SU-DHL-6 (cell line): ENCODE measurements at regions not wholly inside any gene's neighbourhood (a gene's known extent, or its start where the extent isn't known, plus 50 kb on each side); places are given as distances from the start of the nearest gene placed in this dataset.

Experiments used
- H2AFZ ChIP-seq: fragments of 200-600 bp; sonication (generic); 2 replicates; pipeline ENCODE4 v1.6.1; 2014; ENCODE audit warnings: low read depth, mild to moderate bottlenecking, moderate library complexity, mixed read lengths, antibody characterized with exemption, low read length; ENCODE audit not compliant: severe bottlenecking
- H3F3A ChIP-seq: fragments of 200-600 bp; shearing (Covaris generic); 2 replicates; pipeline ENCODE4 v1.6.0; 2016; ENCODE audit warnings: antibody characterized with exemption, mild to moderate bottlenecking; ENCODE audit not compliant: insufficient read depth
- H3K27ac ChIP-seq: fragments of 200-600 bp; sonication (generic); 2 replicates; pipeline ENCODE4 v1.5.1; 2016; ENCODE audit warnings: low read depth, mild to moderate bottlenecking, low read length, moderate library complexity, mixed read lengths
- H3K27me3 ChIP-seq: fragments of 200-600 bp; sonication (generic), shearing (Covaris generic); 2 replicates; pipeline ENCODE4 v1.6.0; 2014; ENCODE audit warnings: mild to moderate bottlenecking, low read length
- H3K36me3 ChIP-seq: fragments of 200-600 bp; sonication (generic); 2 replicates; pipeline ENCODE4 v1.6.1; 2014; ENCODE audit warnings: mild to moderate bottlenecking, low read length, mixed read lengths
- H3K4me2 ChIP-seq: fragments of 300-600, 200-600 bp; shearing (Covaris generic), sonication (generic); 2 replicates; pipeline ENCODE4 v1.6.0; 2014; ENCODE audit warnings: low read length, low read depth, mild to moderate bottlenecking; ENCODE audit not compliant: poor library complexity, severe bottlenecking
- H3K4me3 ChIP-seq: fragments of 200-600 bp; sonication (generic); 2 replicates; pipeline ENCODE4 v1.5.1; 2014; ENCODE audit warnings: antibody characterized with exemption, low read length, mild to moderate bottlenecking, mixed read lengths; ENCODE audit not compliant: insufficient read depth, poor library complexity, severe bottlenecking
- H3K79me2 ChIP-seq: fragments of 200-600 bp; sonication (generic); 2 replicates; pipeline ENCODE4 v1.6.1; 2014; ENCODE audit warnings: mild to moderate bottlenecking, low read length, moderate library complexity; ENCODE audit not compliant: insufficient read depth
- H3K9ac ChIP-seq: fragments of 200-600 bp; sonication (generic); 2 replicates; pipeline ENCODE4 v1.7.0; 2014; ENCODE audit warnings: mild to moderate bottlenecking, low read length
- H3K9me2 ChIP-seq: fragments of 200-600 bp; sonication (generic); replicated peaks from 2 replicates; pipeline ENCODE4 v1.6.1; 2014; ENCODE audit warnings: low read length; ENCODE audit not compliant: insufficient read depth
- H3K9me3 ChIP-seq: fragments of 200-600 bp; sonication (generic); 2 replicates; pipeline ENCODE4 v1.6.1; 2014; ENCODE audit warnings: low read length, mixed read lengths; ENCODE audit not compliant: insufficient read depth
- H4K20me1 ChIP-seq: fragments of 200-600 bp; sonication (generic); 2 replicates; pipeline ENCODE4 v1.6.1; 2014; ENCODE audit warnings: low read depth, mild to moderate bottlenecking, antibody characterized with exemption, low read length, moderate library complexity, mixed read lengths
- EZH2phosphoT487 ChIP-seq: fragments of 200-600 bp; sonication (generic), shearing (Covaris generic); conservative IDR thresholded peaks from 2 replicates; pipeline ENCODE4 v1.6.1; 2018; ENCODE audit warnings: mild to moderate bottlenecking, antibody characterized with exemption, low read length, moderate library complexity, mixed read lengths
- TF ChIP-seq, protein P1 (sequence below): fragments of 200-600 bp; sonication (generic); IDR thresholded peaks from one replicate; pipeline ENCODE4 v1.5.1; 2017; ENCODE audit warnings: antibody characterized with exemption, mild to moderate bottlenecking, low read length, moderate library complexity; ENCODE audit not compliant: insufficient read depth, poor library complexity, severe bottlenecking

DNA sequence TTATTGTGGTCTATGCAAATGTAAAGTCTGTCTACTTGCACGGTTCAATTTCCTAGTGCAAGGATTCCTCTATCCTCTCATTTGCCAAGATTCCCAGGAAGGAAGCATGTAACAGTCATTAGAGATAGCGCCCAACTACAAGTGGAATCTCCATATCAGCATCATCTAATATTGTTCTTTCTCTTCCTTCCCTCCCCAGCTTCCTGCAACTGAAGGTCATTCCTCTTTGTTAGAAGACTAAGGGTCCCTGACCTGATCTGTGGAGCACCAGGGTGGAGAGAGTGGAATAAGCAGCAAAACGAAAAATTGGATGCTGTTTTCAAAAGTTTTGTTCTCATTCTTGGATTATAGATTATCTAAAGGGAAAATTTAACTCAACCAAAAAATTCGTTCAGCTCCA is 714.0 kb downstream of the DIAPH3 start:
- Histone ChIP-seq H3K9ac (no peak overlapping the region), H3K27ac (no peak overlapping the region)

DNA sequence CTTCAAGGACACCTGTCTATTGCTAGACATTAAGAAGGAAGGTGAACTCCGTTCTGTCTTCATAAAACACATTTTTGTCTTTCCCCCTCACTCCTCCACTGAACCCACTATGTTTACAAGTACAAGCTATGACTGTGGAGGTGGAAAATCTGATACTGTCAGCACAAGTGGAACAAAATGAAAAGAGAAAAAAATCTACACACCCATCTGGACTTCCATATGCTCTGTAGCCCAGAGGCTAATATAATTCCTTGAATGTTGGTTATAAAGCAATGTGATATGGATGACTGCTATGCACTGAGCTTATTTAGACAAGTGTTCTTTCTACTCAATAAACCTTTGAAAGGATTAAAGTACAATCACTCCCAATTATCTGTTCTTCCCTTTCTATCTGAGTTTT is 713.5 kb downstream of the DIAPH3 start:
- Histone ChIP-seq H4K20me1 (no peaks in the 10 kb centered on the region), H3K27ac (no peak overlapping the region), H3F3A (no peaks in the 10 kb centered on the region), H3K36me3 (no peaks in the 10 kb centered on the region), H3K4me2 (no peak overlapping the region), H3K4me3 (no peak overlapping the region), H3K79me2 (no peaks in the 10 kb centered on the region), H2AFZ (no peak overlapping the region), H3K9me3 (no peaks in the 10 kb centered on the region), H3K9me2 (no peaks in the 10 kb centered on the region), H3K9ac (no peak overlapping the region), H3K27me3 (no peaks in the 10 kb centered on the region)
- no peak for TF ChIP-seq EZH2phosphoT487
- TF ChIP-seq, protein P1, sequence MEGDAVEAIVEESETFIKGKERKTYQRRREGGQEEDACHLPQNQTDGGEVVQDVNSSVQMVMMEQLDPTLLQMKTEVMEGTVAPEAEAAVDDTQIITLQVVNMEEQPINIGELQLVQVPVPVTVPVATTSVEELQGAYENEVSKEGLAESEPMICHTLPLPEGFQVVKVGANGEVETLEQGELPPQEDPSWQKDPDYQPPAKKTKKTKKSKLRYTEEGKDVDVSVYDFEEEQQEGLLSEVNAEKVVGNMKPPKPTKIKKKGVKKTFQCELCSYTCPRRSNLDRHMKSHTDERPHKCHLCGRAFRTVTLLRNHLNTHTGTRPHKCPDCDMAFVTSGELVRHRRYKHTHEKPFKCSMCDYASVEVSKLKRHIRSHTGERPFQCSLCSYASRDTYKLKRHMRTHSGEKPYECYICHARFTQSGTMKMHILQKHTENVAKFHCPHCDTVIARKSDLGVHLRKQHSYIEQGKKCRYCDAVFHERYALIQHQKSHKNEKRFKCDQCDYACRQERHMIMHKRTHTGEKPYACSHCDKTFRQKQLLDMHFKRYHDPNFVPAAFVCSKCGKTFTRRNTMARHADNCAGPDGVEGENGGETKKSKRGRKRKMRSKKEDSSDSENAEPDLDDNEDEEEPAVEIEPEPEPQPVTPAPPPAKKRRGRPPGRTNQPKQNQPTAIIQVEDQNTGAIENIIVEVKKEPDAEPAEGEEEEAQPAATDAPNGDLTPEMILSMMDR = no peak

More for the DNA sequence above, 714.0 kb downstream of the DIAPH3 start:
- no peak overlapping the region for H2AFZ ChIP-seq
- no peaks in the 10 kb centered on the region for H4K20me1 ChIP-seq
- H3K4me3 ChIP-seq = no peak overlapping the region
- TF ChIP-seq, protein P1 = no peak
- TF ChIP-seq EZH2phosphoT487 = no peak
- no peaks in the 10 kb centered on the region for H3K9me3 ChIP-seq
- H3K27me3 ChIP-seq = no peaks in the 10 kb centered on the region
- no peaks in the 10 kb centered on the region for H3K9me2 ChIP-seq
- H3K4me2 ChIP-seq = no peak overlapping the region
- H3F3A ChIP-seq = no peaks in the 10 kb centered on the region
- H3K36me3 ChIP-seq = no peaks in the 10 kb centered on the region
- no peaks in the 10 kb centered on the region for H3K79me2 ChIP-seq

- no peak overlapping the region for H3K4me2 ChIP-seq
- H3K27ac ChIP-seq = no peak overlapping the region
- no peaks in the 10 kb centered on the region for H3K27me3 ChIP-seq
- no peaks in the 10 kb centered on the region for H3K36me3 ChIP-seq
- H3F3A ChIP-seq = no peaks in the 10 kb centered on the region
- H3K9me2 ChIP-seq = no peaks in the 10 kb centered on the region
- H3K4me3 ChIP-seq = no peak overlapping the region
- no peaks in the 10 kb centered on the region for H4K20me1 ChIP-seq
- no peaks in the 10 kb centered on the region for H3K9me3 ChIP-seq
- TF ChIP-seq, protein P1 = no peak
- TF ChIP-seq EZH2phosphoT487 = no peak
- H3K79me2 ChIP-seq = no peaks in the 10 kb centered on the region
- no peak overlapping the region for H2AFZ ChIP-seq
- no peak overlapping the region for H3K9ac ChIP-seq
Measured at GRCh38 chr13:59451236-59451635, 712.5 kb downstream of the DIAPH3 start.
